Muscle of leg (tissue), 3 donors: ENCODE measurements at regions not wholly inside any gene's neighbourhood (a gene's known extent, or its start where the extent isn't known, plus 50 kb on each side); places are given as distances from the start of the nearest gene placed in this dataset.

ENCODE experiments used
- DNase-seq: peaks from one replicate; pipeline ENCODE4 v3.0.0; 2013
- H3K27ac ChIP-seq: one replicate; pipeline ENCODE4 v1.5.1; 2013; ENCODE audit warnings: mild to moderate bottlenecking, low read length, control low read depth
- H3K27me3 ChIP-seq: one replicate; pipeline ENCODE4 v1.6.1; 2013; ENCODE audit warnings: low read length; ENCODE audit not compliant: control insufficient read depth, insufficient read depth
- H3K36me3 ChIP-seq: one replicate; pipeline ENCODE4 v1.6.1; 2013; ENCODE audit warnings: low read length; ENCODE audit not compliant: control insufficient read depth, insufficient read depth
- H3K4me1 ChIP-seq: one replicate; pipeline ENCODE4 v1.6.1; 2013; ENCODE audit warnings: low read length; ENCODE audit not compliant: control insufficient read depth, insufficient read depth
- H3K4me3 ChIP-seq: one replicate; pipeline ENCODE4 v1.5.1; 2013; ENCODE audit warnings: low read length, control low read depth
- H3K9me3 ChIP-seq: replicated peaks from 2 replicates; pipeline ENCODE4 v1.6.1; 2013; ENCODE audit warnings: low read depth, low read length; ENCODE audit not compliant: control insufficient read depth
- WGBS: methylation state at CpG from one replicate; pipeline ENCODE4 v1.1.5; 2013; ENCODE audit warnings: missing lambda C conversion rate; ENCODE audit not compliant: insufficient coverage; 5-methylcytosine and 5-hydroxymethylcytosine counted together

GRCh38 chr5:166373817-166374216 is 1917.6 kb upstream of the WWC1 start:
- no CpG with 5 or more reads among the region's 2 CpGs for WGBS
- Histone ChIP-seq H3K27ac (no peak overlapping the region), H3K27me3 (no peaks in the 10 kb centered on the region), H3K4me3 (no peak overlapping the region), H3K36me3 (no peaks in the 10 kb centered on the region), H3K4me1 (no peaks in the 10 kb centered on the region), H3K9me3 (peaks cover 5% of the 10 kb centered on the region)
- no peak for DNase-seq

GRCh38 chr5:166377756-166378155 is 1913.7 kb upstream of the WWC1 start:
- Histone ChIP-seq H3K36me3 (no peaks in the 10 kb centered on the region), H3K27ac (no peak overlapping the region), H3K4me1 (no peaks in the 10 kb centered on the region), H3K4me3 (no peak overlapping the region), H3K9me3 (peaks cover 12% of the 10 kb centered on the region), H3K27me3 (no peaks in the 10 kb centered on the region)
- peak; percentile 51 for DNase-seq
- 61% methylated on average over 6 of the region's 6 CpGs for WGBS

- Histone ChIP-seq H3K9me3 (peaks cover 12% of the 10 kb centered on the region), H3K4me1 (no peaks in the 10 kb centered on the region), H3K27ac (no peak overlapping the region), H3K4me3 (no peak overlapping the region), H3K36me3 (no peaks in the 10 kb centered on the region), H3K27me3 (no peaks in the 10 kb centered on the region)
- no peak for DNase-seq
- 100% methylated on average over 7 of the region's 11 CpGs for WGBS
Measured at GRCh38 chr5:166379517-166379916, 1911.9 kb upstream of the WWC1 start.

GRCh38 chr5:166382031-166382430 is 1909.4 kb upstream of the WWC1 start:
- no peak for DNase-seq
- WGBS, result 40% methylated on average over 1 of the region's 4 CpGs
- no peaks in the 10 kb centered on the region for H3K27me3 ChIP-seq

GRCh38 chr5:166398131-166398530 is 1893.3 kb upstream of the WWC1 start:
- Histone ChIP-seq H3K36me3 (no peaks in the 10 kb centered on the region), H3K27me3 (no peaks in the 10 kb centered on the region), H3K4me1 (no peaks in the 10 kb centered on the region), H3K27ac (no peak overlapping the region), H3K4me3 (no peak overlapping the region), H3K9me3 (no peaks in the 10 kb centered on the region)
- WGBS, result no CpG with 5 or more reads among the region's 3 CpGs
- no peak for DNase-seq

More at GRCh38 chr5:166382031-166382430, 1909.4 kb upstream of the WWC1 start:
- Histone ChIP-seq H3K4me1 (no peaks in the 10 kb centered on the region), H3K36me3 (no peaks in the 10 kb centered on the region), H3K4me3 (no peak overlapping the region), H3K9me3 (peaks cover 12% of the 10 kb centered on the region), H3K27ac (no peak overlapping the region)

- Histone ChIP-seq H3K27ac (no peak overlapping the region), H3K4me1 (no peaks in the 10 kb centered on the region), H3K9me3 (no peaks in the 10 kb centered on the region), H3K27me3 (no peaks in the 10 kb centered on the region), H3K36me3 (no peaks in the 10 kb centered on the region), H3K4me3 (no peak overlapping the region)
- no CpG with 5 or more reads among the region's 2 CpGs for WGBS
- no peak for DNase-seq
Measured at GRCh38 chr5:166399781-166400180, 1891.7 kb upstream of the WWC1 start.

- WGBS, result 100% methylated on average over 1 of the region's 4 CpGs
Measured at GRCh38 chr5:166401391-166401790, 1890.1 kb upstream of the WWC1 start.

GRCh38 chr5:166412191-166412590 is 1879.3 kb upstream of the WWC1 start:
- Histone ChIP-seq H3K4me3 (no peak overlapping the region), H3K4me1 (no peaks in the 10 kb centered on the region), H3K27me3 (no peaks in the 10 kb centered on the region), H3K9me3 (no peaks in the 10 kb centered on the region), H3K27ac (no peak overlapping the region), H3K36me3 (no peaks in the 10 kb centered on the region)
- WGBS, result 89% methylated on average over 9 of the region's 11 CpGs
- DNase-seq, result no peak

More at GRCh38 chr5:166401391-166401790, 1890.1 kb upstream of the WWC1 start:
- Histone ChIP-seq H3K27me3 (no peaks in the 10 kb centered on the region), H3K27ac (no peak overlapping the region), H3K4me3 (no peak overlapping the region), H3K9me3 (no peaks in the 10 kb centered on the region), H3K4me1 (no peaks in the 10 kb centered on the region), H3K36me3 (no peaks in the 10 kb centered on the region)
- no peak for DNase-seq

GRCh38 chr5:166427211-166427610 is 1864.2 kb upstream of the WWC1 start:
- H3K27me3 ChIP-seq, result no peaks in the 10 kb centered on the region
- no peaks in the 10 kb centered on the region for H3K4me1 ChIP-seq
- no peaks in the 10 kb centered on the region for H3K9me3 ChIP-seq
- no CpG with 5 or more reads among the region's 3 CpGs for WGBS
- no peak overlapping the region for H3K4me3 ChIP-seq
- no peak for DNase-seq
- H3K36me3 ChIP-seq, result no peaks in the 10 kb centered on the region
- no peak overlapping the region for H3K27ac ChIP-seq

GRCh38 chr5:166428264-166428803 is 1863.1 kb upstream of the WWC1 start:
- Histone ChIP-seq H3K9me3 (no peaks in the 10 kb centered on the region), H3K4me3 (no peak overlapping the region), H3K36me3 (no peaks in the 10 kb centered on the region), H3K27me3 (no peaks in the 10 kb centered on the region), H3K4me1 (no peaks in the 10 kb centered on the region), H3K27ac (no peak overlapping the region)
- WGBS, result 86% methylated on average over 1 of the region's 2 CpGs
- DNase-seq, result no peak
